GM12892 (cell line): ENCODE measurements at regions not wholly inside any gene's neighbourhood (a gene's known extent, or its start where the extent isn't known, plus 50 kb on each side); places are given as distances from the start of the nearest gene placed in this dataset.

ENCODE experiments used
- DNase-seq: peaks from one replicate; pipeline ENCODE4 v3.0.0; 2011; ENCODE audit not compliant: insufficient read length
- FAIRE-seq: peaks from 2 replicates; lab custom pipeline; 2011; peaks lifted over from hg19 to GRCh38; lab: Jason Lieb, UNC
- POLR2A ChIP-seq: IDR thresholded peaks from 2 replicates; pipeline ENCODE4 v1.6.1; 2011; ENCODE audit warnings: low read depth, low read length, control low read depth
- POLR2AphosphoS5 ChIP-seq: IDR thresholded peaks from 2 replicates; pipeline ENCODE4 v1.6.1; 2011; ENCODE audit warnings: low read depth, low read length, control low read depth
- TAF1 ChIP-seq: IDR thresholded peaks from 2 replicates; pipeline ENCODE4 v1.6.1; 2011; ENCODE audit warnings: low read depth, mild to moderate bottlenecking, control low read depth, low read length, borderline replicate concordance

DNA sequence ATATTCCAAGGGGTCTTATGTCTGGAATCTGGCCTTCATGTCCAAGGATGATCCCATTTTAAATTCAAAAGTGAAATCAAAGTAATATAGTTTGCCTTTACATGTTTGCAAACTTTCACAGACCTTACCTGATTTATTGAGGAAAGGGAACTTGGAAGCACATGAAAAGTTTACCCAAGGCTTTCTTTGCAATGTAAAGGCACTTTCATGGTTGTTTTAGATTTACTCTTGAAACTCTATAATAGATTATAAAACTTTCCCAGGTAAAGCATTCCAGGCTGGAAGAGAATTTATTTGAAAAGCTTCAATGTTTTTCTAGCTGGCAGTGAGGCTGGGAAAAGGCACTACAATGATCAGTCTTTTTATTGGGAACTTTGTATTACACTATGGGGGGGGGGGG lies 842.8 kb upstream of the DIAPH2 start:
- FAIRE-seq (no peak), DNase-seq (no peak)
- TF ChIP-seq POLR2AphosphoS5 (no peak), POLR2A (no peak)

DNA sequence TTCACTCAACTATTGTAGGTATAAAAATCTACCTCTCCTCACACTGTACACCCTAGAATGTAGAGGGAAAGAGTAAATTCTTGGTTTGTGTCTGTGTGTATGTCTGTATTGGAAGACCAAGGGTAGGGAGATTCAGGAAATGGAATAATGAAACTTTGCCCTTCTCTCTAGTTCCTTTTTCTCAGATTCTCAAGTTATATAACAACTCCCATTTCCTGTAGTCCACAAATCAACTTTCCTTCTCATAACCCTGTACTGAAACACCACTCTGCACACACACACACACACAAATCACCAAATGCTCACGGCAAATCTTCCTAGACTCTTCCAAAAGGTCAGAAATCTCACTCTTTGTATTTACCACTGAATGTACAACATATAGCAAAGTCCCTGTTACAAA lies 824.5 kb upstream of the DIAPH2 start:
- DNase-seq: no peak
- no peak for FAIRE-seq
- no peak for TF ChIP-seq TAF1
- no peak for TF ChIP-seq POLR2AphosphoS5
- TF ChIP-seq POLR2A: no peak

DNA sequence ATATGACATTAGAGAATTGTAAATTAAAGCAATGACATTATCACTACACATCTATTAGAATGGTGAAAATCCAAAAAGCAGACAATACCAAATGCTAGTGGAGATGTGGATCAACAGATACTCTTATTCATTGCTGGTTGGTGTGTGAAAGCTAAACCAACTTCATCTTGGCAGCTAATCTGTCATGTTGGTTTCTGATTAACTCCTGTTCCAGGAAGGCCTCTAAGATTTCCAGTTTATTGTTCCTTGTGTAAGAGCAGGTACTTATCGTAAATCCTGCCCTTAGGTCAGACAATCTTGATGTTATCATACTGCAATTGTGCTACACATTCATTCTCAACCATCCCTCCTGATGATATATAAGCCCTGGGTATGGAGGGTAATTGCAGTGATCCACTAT lies 809.0 kb upstream of the DIAPH2 start:
- DNase-seq: no peak
- no peak for FAIRE-seq
- TF ChIP-seq TAF1: no peak
- no peak for TF ChIP-seq POLR2A
- no peak for TF ChIP-seq POLR2AphosphoS5

DNA sequence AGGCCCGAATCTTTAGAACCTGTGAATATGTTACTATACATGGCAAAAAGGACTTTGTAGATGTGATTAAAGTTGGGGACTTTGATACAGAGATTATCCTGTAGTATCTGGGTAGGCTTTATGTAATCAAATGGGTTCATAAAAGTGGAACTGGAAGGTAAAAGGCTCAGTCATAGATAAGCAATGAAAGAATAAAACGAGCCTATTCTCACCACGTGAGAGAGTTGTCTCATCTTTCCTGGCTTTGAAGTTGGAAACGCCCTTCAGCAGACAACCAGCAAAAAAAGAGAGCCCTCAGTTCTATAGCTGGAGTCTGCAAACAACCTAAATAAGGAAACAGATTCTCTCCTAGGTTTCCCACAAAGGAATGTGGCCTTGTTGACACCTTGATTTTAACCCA lies 805.8 kb upstream of the DIAPH2 start:
- no peak for DNase-seq
- TF ChIP-seq POLR2AphosphoS5 (no peak), POLR2A (no peak), TAF1 (no peak)
- FAIRE-seq: no peak

DNA sequence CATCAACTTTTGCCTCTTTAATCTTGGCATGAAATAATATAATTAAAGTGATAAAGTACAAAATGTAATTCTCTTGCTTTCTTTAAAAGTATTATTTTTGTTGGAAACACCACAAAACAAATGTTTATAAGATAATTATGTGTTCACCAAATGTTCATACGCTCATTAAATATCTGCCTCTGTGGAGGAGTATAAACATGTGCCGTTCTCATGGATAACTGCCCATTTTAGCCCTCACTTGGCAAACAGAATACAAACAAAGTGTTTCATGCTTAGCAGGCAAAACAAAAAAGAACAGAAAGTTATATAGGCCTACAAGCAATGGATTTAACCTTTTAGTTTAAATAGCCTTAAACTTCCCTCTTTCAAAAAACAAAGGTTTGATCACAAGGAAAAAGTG lies 800.5 kb upstream of the DIAPH2 start:
- DNase-seq (no peak), FAIRE-seq (no peak)

DNA sequence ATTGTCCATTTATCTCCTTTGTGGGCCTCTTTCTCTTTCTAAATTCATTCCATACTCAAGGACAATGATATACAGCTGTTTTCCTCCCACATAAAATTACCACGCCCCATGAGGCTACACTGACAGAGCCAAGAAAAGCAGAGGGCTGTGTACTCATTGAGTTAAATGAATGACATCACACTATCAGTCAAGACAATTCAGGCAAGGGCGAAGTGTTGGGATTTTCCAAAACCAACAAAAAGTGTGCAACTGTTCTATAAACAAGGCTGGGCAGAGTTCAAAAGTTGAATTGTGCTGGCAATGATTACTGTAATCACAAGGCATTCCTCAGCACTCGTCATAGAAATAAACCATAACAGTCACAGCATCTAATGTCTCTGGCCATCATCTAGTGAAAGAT lies 799.6 kb upstream of the DIAPH2 start:
- no peak for FAIRE-seq
- DNase-seq: no peak
- TF ChIP-seq POLR2A (no peak), POLR2AphosphoS5 (no peak), TAF1 (no peak)

More for the DNA sequence above, 800.5 kb upstream of the DIAPH2 start:
- TF ChIP-seq TAF1 (no peak), POLR2AphosphoS5 (no peak), POLR2A (no peak)

DNA sequence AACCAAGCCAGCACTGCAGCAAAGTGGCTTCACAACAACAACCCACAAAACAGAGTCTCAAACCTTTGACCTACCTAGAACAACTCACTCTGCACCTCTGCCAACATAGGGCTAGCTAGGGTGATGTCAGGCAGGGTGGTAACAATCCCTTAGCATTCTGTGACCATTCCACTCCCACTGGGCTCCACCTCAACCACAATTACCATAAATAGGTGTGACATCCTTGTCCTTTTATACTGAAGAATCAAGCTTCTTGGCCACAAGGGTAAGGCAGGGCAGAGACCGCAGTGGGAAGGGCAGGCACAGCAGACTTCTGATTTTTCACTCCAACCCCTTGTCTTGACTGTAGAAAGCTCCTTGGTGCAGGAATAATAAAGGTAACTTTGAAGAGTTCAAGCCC lies 795.4 kb upstream of the DIAPH2 start:
- no peak for DNase-seq
- TF ChIP-seq TAF1 (no peak), POLR2AphosphoS5 (no peak), POLR2A (no peak)
- no peak for FAIRE-seq

DNA sequence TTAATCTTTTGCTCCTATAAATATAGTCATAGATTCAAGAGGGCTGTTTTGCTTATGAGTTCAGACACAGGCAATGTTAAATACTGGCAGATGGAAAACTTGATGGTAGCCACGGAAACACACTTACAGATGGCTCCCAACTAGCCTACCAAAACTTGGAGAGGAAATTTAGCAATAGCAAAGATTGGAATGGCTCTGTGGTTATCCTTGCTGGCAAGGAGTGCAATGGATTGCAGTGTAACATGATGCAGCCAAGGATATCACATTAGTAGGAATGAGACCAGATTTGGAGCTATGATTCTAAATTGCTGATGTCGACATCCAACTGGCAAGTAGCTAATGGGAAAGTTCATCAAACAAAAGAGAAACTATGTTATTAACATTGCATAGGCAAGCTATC lies 791.0 kb upstream of the DIAPH2 start:
- FAIRE-seq (no peak), DNase-seq (no peak)
- no peak for TF ChIP-seq TAF1
- TF ChIP-seq POLR2A: no peak
- no peak for TF ChIP-seq POLR2AphosphoS5

DNA sequence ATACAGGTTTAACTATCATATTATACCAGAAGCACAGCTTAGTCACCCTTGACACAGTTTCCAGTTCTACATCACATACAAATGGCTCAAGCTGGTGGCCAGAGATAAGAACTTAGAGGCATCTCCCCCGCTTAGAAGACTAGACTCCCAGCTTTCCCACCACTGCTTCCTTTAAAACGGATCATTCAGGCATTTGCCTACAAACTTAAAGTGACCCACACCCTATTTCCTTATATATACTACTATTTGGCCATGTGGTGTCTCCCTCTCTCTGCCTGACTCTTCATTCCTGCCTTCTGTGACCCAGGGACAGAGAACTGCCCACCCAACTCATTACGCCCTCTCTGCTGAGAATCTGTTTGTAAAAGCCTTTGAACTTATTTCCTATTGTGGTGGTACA lies 781.2 kb upstream of the DIAPH2 start:
- FAIRE-seq (no peak), DNase-seq (no peak)
- TF ChIP-seq TAF1 (no peak), POLR2AphosphoS5 (no peak)

DNA sequence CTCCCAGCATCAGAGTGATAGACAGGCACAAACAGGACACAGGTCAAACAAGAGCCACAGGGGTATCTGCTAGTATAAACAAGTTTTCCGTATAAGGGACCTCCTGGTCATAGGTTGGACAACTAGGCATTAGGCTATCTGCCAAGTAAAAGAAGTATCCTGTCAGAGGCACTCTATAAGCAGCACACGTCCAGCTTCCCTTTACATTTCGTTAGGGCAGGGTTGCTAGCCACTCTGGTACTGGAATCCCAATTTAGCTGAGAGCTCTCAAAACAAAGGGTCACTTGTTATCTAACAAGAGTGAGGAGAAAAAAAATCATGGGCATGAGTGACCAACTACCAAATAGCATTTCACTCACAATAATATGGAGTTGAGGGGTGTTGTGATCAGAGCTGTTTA lies 780.7 kb upstream of the DIAPH2 start:
- TF ChIP-seq TAF1 (no peak), POLR2AphosphoS5 (no peak), POLR2A (no peak)
- DNase-seq (no peak), FAIRE-seq (no peak)

DNA sequence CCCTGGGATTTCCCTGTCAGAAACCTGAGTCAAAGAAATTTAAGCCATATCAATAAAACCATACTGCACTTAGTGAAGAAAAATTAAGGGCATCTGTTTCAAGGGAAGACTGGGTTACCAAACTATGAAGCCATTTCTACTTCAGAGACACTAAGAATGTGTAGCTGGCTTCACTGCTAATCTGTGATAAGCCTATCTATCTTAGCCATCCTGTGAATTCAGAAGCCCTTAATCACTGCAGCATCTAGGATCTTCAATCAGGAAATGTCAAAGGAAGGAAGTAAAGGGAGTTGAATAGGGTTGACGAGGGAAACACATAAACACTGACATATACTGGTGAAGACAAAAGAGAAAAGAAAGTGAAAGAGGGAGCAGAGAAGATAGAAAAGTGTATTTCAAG lies 777.6 kb upstream of the DIAPH2 start:
- no peak for TF ChIP-seq POLR2AphosphoS5
- no peak for TF ChIP-seq POLR2A
- TF ChIP-seq TAF1: no peak
- DNase-seq: no peak
- FAIRE-seq: no peak

DNA sequence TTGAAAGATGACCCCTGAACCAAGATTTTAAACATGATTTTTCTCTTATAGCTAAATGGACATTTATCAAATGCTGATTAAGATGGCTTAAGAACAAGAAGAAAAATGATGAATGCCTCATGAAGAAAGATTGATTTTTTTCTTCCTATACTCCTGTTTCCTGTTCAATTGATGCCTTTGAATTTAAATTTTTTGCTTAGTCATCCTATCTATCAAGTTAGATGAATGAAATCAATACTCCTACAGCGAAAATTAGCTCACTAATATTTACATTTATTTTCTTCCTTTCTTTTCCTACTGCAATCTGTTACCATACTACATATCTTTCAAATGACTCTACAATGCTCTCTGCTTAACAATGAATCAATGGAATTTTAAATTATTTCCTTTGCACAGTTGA lies 773.6 kb upstream of the DIAPH2 start:
- no peak for DNase-seq
- TF ChIP-seq POLR2A: no peak
- no peak for TF ChIP-seq POLR2AphosphoS5
- TF ChIP-seq TAF1: no peak
- no peak for FAIRE-seq

DNA sequence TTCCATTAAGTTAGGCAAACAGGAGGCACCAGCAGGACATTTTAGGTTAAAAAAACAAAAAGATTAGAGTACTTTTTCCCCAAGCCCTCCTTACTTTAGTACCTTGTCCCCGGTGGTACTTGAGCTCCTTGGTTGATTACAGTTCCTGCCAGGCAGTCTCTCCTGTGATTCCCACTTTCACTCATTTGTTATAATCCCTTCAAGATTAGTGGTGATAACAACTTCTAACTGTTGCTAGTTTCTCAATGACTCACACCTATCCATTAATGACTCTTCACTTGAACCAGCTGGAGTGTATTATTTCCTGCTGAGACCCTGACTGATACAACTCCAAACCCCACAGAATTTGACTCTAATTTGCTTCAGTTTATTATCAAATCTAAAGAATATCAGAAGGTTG lies 765.0 kb upstream of the DIAPH2 start:
- no peak for FAIRE-seq
- DNase-seq: no peak
- TF ChIP-seq POLR2AphosphoS5 (no peak), POLR2A (no peak), TAF1 (no peak)
